Endometrial microvascular endothelial cells (primary cell): ENCODE measurements at regions not wholly inside any gene's neighbourhood (a gene's known extent, or its start where the extent isn't known, plus 50 kb on each side); places are given as distances from the start of the nearest gene placed in this dataset.

ENCODE experiments used
- in situ Hi-C: cut with HindIII; loops from 2 replicates; pipeline ENCODE4 v1.10.0; 2017; ENCODE audit warnings: low sequenced_read_pairs, low pct_unique_long_range_greater_than_20kb; ENCODE audit errors: inconsistent ontology term

DNA sequence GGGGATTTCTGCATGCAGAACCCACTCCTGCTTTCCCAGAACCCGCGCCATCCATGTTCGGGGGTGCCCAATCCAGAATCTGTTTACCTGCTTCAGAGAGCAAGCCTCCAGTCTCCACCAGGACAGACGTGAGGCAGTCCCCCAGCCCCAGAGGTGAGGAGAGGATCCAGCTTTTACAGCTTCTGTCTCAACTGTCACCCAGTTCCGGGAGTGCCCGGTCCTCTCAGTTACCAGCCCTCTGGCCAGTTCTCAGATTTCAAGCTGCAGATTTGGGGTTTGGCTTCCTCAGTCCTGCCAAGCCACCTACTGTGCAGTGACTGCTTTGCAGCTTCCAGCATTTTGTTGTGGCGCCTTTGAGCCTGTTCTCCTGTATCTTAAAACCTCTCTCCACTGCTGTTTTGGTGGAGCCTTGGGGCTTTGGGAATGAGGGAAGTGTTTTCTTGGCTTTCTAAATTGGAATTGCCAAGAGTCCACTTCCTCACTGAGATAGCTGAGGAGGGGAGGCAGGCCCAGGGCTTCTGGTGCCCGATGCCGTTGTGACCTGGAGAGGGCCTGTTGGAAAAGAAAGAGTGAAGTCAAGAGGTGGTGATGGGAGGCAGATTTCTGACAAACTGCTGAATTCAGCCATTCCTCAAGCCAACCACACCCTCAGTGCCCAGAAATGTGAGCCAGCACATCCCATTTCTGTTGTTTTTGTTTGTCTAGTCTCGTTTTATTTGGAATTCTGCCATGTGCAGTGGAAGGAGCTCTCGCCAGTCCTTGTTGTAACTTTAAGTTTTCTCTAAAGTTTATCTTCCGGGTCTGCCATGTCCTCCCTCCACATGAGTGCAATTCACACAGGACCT, 513.4 kb downstream of the TBC1D22A start:
- in situ Hi-C loops, result no loop called here

DNA sequence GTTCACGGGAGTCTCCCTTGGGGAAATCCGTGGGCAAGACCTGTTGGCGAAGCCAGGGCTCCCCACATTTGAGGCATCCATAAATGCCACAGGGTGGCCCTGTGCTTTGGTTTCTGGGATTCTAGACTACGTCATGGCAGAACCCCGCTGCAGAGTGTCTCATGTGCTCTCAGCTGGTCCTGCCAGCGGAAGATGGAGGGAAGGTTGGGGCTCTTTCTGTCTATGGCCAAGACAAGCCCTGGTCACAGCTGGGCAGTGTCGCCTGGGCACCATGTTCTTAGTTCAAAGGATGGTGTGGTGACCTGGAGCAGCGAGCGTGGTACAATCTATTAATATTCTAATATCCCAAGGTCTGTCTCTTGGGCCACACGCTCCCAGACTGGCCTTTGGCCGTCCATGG, 511.7 kb downstream of the TBC1D22A start:
- in situ Hi-C loops, result no loop called here

DNA sequence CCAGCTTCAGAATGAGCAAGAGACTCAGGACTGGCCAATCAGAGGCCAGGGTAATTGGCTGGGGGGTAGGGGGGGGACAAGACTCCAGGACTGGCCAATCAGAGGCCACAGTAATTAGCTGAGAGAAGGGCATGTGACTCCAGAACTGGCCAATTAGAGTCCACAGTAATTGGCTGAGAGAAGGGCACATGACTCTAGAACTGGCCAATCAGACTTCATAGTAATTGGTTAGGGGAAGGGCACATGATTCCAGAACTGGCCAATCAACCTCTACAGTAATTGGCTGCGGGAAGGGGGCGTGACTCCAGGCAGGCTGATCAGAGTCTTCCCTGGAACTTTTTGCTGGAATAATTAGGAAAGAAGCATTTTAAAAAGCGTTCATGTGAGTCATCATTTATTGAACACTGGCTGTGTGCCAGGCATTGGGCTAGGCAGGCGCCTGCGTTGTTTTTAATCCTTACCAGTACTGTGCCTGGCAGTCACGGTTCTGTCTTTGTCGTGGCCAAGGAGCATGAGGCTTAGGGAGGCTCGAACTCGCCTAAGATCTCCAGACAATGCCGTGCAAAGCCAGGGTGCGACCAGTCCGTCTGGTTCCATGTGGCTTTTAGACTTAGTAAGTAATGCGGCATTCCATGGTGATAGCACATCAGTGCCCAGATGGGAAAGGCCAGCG, 508.1 kb downstream of the TBC1D22A start:
- in situ Hi-C loops, result no loop called here

- in situ Hi-C loops, result no loop called here
These were observed 507.2 kb downstream of the TBC1D22A start for GRCh38 chr22:47269516-47270088.

DNA sequence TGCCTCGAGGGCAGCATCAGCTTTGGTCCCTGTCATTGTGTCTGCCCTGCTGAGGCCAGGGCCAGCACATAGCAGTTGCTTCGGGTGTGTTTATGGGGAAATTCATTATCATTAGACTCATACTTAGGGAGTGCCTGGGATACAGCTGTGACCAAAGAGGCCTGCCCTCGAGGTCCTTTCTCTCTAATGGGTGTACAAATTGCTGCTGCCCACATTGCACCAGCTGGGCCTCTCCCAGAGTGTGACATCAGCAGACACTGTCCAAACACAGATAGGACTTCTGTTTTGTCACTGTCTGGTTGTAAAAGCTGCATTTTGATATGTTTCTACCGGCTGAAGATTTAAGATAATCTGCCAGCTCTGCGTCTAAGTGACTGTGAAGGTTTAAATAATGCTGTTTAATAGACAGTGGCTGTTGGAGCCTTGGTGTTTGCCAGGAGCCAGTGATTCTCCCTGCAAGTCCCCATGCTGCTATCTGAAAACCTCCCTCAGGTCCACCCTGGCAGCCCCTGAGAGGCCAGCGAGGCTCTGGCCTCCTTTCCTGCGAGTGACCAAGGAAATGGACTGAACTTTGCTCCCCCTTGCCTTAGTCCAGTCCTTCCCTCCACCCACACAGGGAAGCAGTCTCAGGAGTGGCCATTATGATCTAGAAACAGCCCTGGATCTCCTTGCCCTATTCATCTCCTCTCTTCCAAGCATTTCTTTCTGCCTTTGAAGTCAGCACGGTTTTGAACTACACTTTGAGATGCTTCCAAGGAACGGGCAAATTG, 505.2 kb downstream of the TBC1D22A start:
- in situ Hi-C loops, result no loop called here

GRCh38 chr22:47266329-47266728, 503.9 kb downstream of the TBC1D22A start:
- in situ Hi-C loops, result no loop called here

DNA sequence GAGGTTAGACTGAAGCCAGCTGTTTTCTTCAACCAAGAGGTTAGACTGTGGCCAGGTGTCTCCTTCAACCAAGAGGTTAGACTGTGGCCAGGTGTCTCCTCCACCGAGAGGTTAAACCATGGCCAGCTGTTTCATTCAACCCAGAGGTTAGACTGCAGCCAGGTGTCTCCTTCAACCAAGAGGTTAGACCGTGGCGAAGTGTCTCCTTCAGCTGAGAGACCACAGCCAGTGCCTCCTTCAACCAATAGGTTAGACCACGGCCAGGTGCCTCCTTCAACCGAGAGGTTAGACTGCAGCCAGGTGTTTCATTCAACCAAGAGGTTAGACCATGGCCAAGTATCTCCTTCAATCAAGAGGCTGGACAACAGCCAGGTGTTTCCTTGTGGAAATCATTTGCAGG, 498.1 kb downstream of the TBC1D22A start:
- in situ Hi-C loops, result no loop called here

GRCh38 chr22:47259990-47260389, 497.5 kb downstream of the TBC1D22A start:
- in situ Hi-C loops, result no loop called here

DNA sequence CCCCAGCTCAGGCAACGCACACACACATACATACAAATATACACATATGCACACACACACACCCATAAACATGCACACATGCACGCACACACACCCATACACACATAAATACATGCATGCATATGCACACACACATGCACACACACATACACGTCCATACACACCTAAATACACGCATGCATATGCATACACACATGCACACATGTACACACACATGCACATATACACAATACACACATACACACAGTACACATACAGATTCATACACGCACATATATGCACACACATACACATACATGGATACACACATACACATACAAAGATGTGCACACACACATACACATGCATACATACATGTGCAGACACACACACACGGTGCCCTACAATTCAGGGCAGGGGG, 496.6 kb downstream of the TBC1D22A start:
- in situ Hi-C loops, result no loop called here

DNA sequence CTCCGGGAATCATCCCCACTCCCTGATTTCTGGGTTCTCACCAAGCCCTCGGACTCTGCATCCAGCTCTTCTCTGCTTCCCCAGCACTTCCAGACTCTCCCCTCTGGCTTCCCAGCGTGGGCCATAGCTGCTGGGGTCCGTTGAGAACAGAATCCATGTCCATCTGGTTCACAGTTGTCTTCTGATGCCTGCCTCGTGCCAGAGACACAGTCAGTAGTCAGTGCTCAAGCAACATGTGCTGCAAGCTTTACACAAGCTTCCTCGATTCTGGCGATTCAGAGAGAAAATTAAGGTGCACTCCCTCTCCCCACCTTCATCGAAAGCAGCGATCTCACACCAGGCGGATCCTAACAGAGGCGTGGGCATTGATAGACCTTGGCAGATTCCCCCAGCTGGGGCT, 495.5 kb downstream of the TBC1D22A start:
- in situ Hi-C loops, result no loop called here

DNA sequence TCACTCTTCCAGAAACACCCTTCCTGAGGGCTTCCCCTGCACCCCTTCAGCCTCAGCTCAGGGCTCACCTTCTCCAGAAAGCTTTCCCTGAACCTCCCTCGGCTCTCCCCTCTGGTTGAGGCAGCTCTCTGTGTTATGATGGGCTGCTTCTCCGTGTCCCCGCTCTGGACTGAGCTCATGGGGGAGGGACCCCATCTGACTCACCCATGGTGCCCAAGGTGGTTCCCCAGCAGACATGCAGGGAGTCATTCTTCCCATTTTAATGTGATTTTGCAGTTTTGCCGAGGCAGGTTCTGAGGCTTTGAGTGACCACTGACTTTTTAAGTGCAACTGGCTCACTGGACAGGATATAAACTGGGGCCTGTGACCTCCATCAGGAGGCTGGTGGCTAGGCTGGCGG, 495.1 kb downstream of the TBC1D22A start:
- in situ Hi-C loops, result no loop called here

GRCh38 chr22:47251911-47252310, 489.5 kb downstream of the TBC1D22A start:
- in situ Hi-C loops, result no loop called here

DNA sequence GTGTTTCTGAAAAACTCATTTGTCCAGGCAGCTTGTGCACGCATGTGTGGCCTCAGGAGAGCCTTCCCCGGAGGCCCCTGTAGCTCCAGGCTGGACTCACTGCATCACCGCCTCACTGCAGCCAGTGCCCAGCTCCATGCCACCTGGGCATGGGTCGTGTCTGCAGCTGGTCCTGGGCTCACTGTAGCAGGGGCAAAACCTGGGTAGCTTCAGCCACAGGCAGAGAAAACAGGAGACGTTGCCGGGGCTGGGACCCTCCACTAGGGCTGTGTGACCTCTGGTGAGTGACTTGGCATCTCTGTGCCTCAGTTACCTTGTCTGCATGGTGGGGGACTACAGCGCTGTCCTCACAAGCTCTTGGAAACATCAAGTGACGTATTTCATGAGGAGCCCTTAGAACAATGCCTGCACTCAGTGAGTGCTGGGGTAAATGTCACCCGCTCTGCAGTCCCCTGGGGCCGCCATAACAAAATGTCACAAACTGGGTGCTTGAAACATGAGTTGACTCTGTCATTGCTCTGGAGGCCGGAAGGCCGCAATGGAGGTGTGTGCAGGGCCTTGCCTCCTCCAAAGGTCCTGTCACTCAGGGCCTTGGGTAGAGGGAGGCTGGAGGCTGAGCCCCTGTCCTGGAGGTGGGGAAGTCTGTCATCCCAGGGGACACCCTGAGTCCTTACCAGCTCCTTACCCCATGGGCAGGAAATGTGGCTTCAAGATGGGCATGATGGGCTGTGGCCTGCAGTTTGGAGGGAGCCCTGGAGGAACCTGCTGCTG, 488.7 kb downstream of the TBC1D22A start:
- in situ Hi-C loops, result no loop called here

DNA sequence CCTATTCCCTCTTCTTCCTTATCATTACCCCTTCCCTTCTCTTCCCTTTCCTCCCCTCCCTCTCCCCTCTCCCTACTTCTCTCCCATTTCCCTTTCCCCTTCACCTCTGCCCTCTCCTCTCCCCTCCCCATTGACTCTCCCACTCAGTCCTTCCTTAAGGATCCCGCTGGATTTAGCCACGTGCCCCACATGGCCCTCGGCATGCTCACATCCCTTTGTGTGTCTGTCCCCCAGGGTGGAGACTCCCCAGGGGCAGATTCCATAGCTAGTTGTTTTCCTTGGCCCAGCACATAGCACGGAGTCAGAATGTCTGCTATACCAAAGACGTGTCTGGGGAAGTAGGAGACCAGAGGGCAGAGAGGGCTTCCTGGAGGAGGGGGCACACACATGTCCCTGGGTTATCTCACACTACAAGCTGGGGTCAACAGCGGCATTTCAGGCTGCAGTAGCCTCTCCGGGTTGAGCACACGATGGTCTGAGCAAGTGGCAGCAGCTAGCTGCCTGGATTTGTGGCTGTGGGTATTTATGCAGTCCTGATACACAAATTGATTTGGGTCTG, 487.0 kb downstream of the TBC1D22A start:
- in situ Hi-C loops, result no loop called here

DNA sequence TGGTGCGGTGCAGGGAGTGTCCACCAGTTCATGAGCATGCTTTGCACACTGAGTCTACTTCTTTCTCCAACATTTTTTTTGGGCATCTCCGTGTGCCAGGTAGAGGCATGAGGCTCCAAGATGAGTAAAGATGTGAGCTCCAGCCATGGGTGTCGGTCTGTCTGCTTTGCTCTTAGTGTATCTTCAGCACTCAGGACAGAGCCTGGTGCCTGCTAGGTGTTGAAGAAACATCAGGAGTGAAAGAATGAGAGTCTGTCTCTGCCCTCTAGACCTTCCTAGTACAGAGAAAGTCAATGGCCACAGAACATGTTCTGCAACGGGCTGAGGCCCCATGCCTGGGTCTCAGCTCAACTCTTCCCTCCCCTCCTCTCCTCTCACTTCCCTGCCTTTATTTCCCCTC, 486.5 kb downstream of the TBC1D22A start:
- in situ Hi-C loops, result no loop called here

- in situ Hi-C loops, result no loop called here
These were observed 485.3 kb downstream of the TBC1D22A start for GRCh38 chr22:47247579-47248240.

DNA sequence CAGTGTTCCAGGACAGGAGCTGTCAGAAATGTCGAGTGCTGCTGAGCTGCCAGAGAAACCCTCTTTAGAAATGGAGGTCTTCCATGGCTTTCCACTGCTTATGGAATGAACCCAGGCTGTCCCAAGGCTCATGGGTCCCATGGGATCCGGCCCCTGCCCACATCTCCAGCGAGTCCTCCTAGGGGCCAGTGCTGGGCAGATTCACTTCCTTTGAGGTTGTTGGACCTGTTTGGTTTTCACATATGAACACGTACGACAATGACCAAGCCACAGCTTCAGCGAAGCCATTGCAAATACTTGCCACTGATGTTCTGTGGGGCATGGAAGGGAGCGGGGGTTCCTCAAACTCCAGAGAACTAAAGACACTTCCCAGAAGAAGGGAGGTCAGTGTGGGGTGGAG, 483.3 kb downstream of the TBC1D22A start:
- in situ Hi-C loops, result no loop called here

- in situ Hi-C loops, result no loop called here
These were observed 482.8 kb downstream of the TBC1D22A start for GRCh38 chr22:47245286-47245685.
